ENCODE measurements at regions not wholly inside any gene's neighbourhood (a gene's known extent, or its start where the extent isn't known, plus 50 kb on each side); places are given as distances from the start of the nearest gene placed in this dataset.
"Not testable (repeated sequence)": the region's sequence is repeated elsewhere in the genome, so short reads cannot be mapped to it uniquely, and the experiment has no call there.

DNA sequence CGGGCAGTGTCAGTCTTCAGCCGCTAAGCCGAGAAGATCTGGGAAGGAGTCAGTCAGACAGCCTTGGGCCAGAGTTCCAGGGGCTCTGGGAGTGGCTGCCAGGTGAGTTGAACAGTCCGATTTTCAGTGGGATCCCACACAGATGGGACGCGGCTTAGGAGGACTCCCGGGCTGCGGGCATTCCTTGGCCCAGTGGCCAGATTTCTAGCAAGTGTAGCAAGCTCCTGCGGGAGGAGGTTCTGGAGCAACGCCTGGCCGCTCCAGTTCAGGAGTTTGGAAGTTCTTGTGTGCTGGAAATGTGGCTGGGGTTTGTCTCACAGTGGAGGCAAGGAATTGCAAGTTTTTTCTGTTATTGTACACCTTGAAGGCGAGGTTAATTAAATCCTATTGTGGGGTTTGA, 414.0 kb upstream of the EPHA7 start:
- H3K4me1 ChIP-seq (ENCODE audit: control insufficient read depth in 2 of 2, insufficient read depth in 2 of 2, low read length in 2 of 2); H3K79me2 ChIP-seq (ENCODE audit: control insufficient read depth, insufficient read depth, low read length); intact Hi-C loops (cut with micrococcal nuclease); H3K4me3 ChIP-seq (ENCODE audit: control extremely low read depth in 1 of 5, extremely low read depth in 1 of 5, insufficient read depth in 1 of 5, low read depth in 2 of 5, low read length in 4 of 5); H3K4me2 ChIP-seq (replicated peaks; ENCODE audit: low read depth, low read length, poor library complexity, severe bottlenecking); H3K9ac ChIP-seq (ENCODE audit: low read length); H3K27ac ChIP-seq (ENCODE audit: low read length in 2 of 2); H3K4me3 Mint-ChIP-seq; H3K27me3 Mint-ChIP-seq; POLR2A ChIA-PET; H3K27ac Mint-ChIP-seq; CTCF ChIA-PET; ATAC-seq (ENCODE audit: low read depth); H3K36me3 ChIP-seq (replicated peaks in 1 of 2; ENCODE audit: control extremely low read depth in 1 of 2, control insufficient read depth in 1 of 2, extremely low read depth in 1 of 2, insufficient read depth in 2 of 2, low read length in 1 of 2); H3K4me1 Mint-ChIP-seq; H3K9me3 Mint-ChIP-seq (ENCODE audit: insufficient read depth); H3K9me3 ChIP-seq (ENCODE audit: control extremely low read depth in 1 of 3, control insufficient read depth in 2 of 3, insufficient read depth in 1 of 3, low read length in 2 of 3); DNase-seq; H3K27me3 ChIP-seq (replicated peaks in 1 of 4; ENCODE audit: control extremely low read depth in 1 of 4, control insufficient read depth in 3 of 4, insufficient read depth in 4 of 4, low read length in 3 of 4); H2AFZ ChIP-seq (ENCODE audit: insufficient read depth, low read depth, low read length, poor library complexity, severe bottlenecking); H4K20me1 ChIP-seq (ENCODE audit: control insufficient read depth, insufficient read depth, low read length, poor library complexity, severe bottlenecking): not testable (repeated sequence)
- no CpG with 5 or more reads among the region's 12 CpGs for WGBS (ENCODE audit: insufficient coverage)

DNA sequence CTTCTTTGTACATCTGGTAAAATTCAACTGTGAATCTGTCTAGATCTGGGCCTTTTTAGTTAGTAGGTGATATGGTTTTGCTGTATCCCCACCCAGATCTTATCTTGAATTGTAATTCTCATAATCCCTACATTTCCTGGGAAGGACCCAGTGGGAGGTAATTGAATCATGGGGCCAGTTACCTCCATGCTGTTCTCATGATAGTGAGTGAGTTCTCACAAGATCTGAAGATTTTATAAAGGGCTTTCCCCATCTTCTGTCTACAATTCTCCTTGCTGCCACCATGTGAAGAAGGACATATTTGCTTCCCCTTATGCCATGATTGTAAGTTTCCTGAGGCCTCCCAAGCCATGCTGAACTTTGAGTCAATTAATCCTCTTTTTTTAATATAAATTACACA, 410.4 kb upstream of the EPHA7 start:
- CTCF ChIA-PET; H3K4me1 Mint-ChIP-seq; H3K9me3 Mint-ChIP-seq (ENCODE audit: insufficient read depth); H3K4me3 ChIP-seq (ENCODE audit: control extremely low read depth in 1 of 5, extremely low read depth in 1 of 5, insufficient read depth in 1 of 5, low read depth in 2 of 5, low read length in 4 of 5); H3K9ac ChIP-seq (ENCODE audit: low read length); H2AFZ ChIP-seq (ENCODE audit: insufficient read depth, low read depth, low read length, poor library complexity, severe bottlenecking); H3K27me3 Mint-ChIP-seq; H3K4me1 ChIP-seq (ENCODE audit: control insufficient read depth in 2 of 2, insufficient read depth in 2 of 2, low read length in 2 of 2); H3K27me3 ChIP-seq (replicated peaks in 1 of 4; ENCODE audit: control extremely low read depth in 1 of 4, control insufficient read depth in 3 of 4, insufficient read depth in 4 of 4, low read length in 3 of 4); H3K79me2 ChIP-seq (ENCODE audit: control insufficient read depth, insufficient read depth, low read length); H4K20me1 ChIP-seq (ENCODE audit: control insufficient read depth, insufficient read depth, low read length, poor library complexity, severe bottlenecking); DNase-seq; H3K27ac ChIP-seq (ENCODE audit: low read length in 2 of 2); H3K9me3 ChIP-seq (ENCODE audit: control extremely low read depth in 1 of 3, control insufficient read depth in 2 of 3, insufficient read depth in 1 of 3, low read length in 2 of 3); intact Hi-C loops (cut with micrococcal nuclease); POLR2A ChIA-PET; H3K4me3 Mint-ChIP-seq; H3K4me2 ChIP-seq (replicated peaks; ENCODE audit: low read depth, low read length, poor library complexity, severe bottlenecking); H3K27ac Mint-ChIP-seq; ATAC-seq (ENCODE audit: low read depth); H3K36me3 ChIP-seq (replicated peaks in 1 of 2; ENCODE audit: control extremely low read depth in 1 of 2, control insufficient read depth in 1 of 2, extremely low read depth in 1 of 2, insufficient read depth in 2 of 2, low read length in 1 of 2): not testable (repeated sequence)

DNA sequence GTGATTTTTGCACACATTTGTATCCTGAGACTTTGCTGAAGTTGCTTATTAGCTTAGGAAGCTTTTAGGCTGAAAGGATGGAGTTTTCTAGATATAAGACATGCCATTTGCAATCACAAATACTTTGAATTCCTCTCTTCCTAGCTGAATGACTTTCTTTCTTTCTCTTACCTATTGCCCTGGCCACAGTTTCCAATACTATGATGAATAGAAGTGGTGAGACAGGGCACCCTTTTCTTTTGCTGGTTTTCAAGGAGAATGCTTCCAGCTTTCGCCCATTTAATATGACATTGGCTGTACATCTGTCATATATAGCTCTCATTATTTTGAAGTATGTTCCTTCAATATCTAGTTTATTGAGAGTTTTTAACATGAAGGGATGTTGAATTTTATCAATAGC, 409.6 kb upstream of the EPHA7 start:
- POLR2A ChIA-PET, result no interaction called here
- no peaks in the 10 kb centered on the region for H3K27me3 ChIP-seq (replicated peaks in 1 of 4; ENCODE audit: control extremely low read depth in 1 of 4, control insufficient read depth in 3 of 4, insufficient read depth in 4 of 4, low read length in 3 of 4)

More for the DNA sequence above, 409.6 kb upstream of the EPHA7 start:
- Mint-ChIP-seq H3K4me1 (no peaks in the 10 kb centered on the region), H3K4me3 (no peak overlapping the region), H3K27ac (no peak overlapping the region), H3K27me3 (no peaks in the 10 kb centered on the region), H3K9me3 (ENCODE audit: insufficient read depth) (no peaks in the 10 kb centered on the region)
- CTCF ChIA-PET, result no interaction called here
- H2AFZ ChIP-seq (ENCODE audit: insufficient read depth, low read depth, low read length, poor library complexity, severe bottlenecking), result no peak overlapping the region
- peaks cover 0 to 4% (median 0%) of the 10 kb centered on the region in 3 donors for H3K9me3 ChIP-seq (ENCODE audit: control extremely low read depth in 1 of 3, control insufficient read depth in 2 of 3, insufficient read depth in 1 of 3, low read length in 2 of 3)
- no peak overlapping the region for H3K4me2 ChIP-seq (replicated peaks; ENCODE audit: low read depth, low read length, poor library complexity, severe bottlenecking)
- ATAC-seq (ENCODE audit: low read depth) (no peak), DNase-seq (no peak)
- no peak overlapping the region for H3K9ac ChIP-seq (ENCODE audit: low read length)
- no peak overlapping the region for H3K4me3 ChIP-seq (ENCODE audit: control extremely low read depth in 1 of 5, extremely low read depth in 1 of 5, insufficient read depth in 1 of 5, low read depth in 2 of 5, low read length in 4 of 5)
- no peaks in the 10 kb centered on the region for H4K20me1 ChIP-seq (ENCODE audit: control insufficient read depth, insufficient read depth, low read length, poor library complexity, severe bottlenecking)
- no peaks in the 10 kb centered on the region for H3K4me1 ChIP-seq (ENCODE audit: control insufficient read depth in 2 of 2, insufficient read depth in 2 of 2, low read length in 2 of 2)
- no CpG with 5 or more reads among the region's 1 CpG for WGBS (ENCODE audit: insufficient coverage)
- TF ChIP-seq, protein P1, sequence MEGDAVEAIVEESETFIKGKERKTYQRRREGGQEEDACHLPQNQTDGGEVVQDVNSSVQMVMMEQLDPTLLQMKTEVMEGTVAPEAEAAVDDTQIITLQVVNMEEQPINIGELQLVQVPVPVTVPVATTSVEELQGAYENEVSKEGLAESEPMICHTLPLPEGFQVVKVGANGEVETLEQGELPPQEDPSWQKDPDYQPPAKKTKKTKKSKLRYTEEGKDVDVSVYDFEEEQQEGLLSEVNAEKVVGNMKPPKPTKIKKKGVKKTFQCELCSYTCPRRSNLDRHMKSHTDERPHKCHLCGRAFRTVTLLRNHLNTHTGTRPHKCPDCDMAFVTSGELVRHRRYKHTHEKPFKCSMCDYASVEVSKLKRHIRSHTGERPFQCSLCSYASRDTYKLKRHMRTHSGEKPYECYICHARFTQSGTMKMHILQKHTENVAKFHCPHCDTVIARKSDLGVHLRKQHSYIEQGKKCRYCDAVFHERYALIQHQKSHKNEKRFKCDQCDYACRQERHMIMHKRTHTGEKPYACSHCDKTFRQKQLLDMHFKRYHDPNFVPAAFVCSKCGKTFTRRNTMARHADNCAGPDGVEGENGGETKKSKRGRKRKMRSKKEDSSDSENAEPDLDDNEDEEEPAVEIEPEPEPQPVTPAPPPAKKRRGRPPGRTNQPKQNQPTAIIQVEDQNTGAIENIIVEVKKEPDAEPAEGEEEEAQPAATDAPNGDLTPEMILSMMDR (IDR thresholded peaks at IDR 0.05), result no peak
- TF ChIP-seq EZH2 (IDR thresholded peaks at IDR 0.05; ENCODE audit: borderline replicate concordance, insufficient read depth, low read depth, low read length, poor library complexity, severe bottlenecking), result no peak
- no peak overlapping the region for H3K27ac ChIP-seq (ENCODE audit: low read length in 2 of 2)
- intact Hi-C loops (cut with micrococcal nuclease), result no loop called here
- H3K36me3 ChIP-seq (replicated peaks in 1 of 2; ENCODE audit: control extremely low read depth in 1 of 2, control insufficient read depth in 1 of 2, extremely low read depth in 1 of 2, insufficient read depth in 2 of 2, low read length in 1 of 2), result no peaks in the 10 kb centered on the region
- H3K79me2 ChIP-seq (ENCODE audit: control insufficient read depth, insufficient read depth, low read length), result no peaks in the 10 kb centered on the region

All from B cell (primary cell).